ENCODE measurements at regions not wholly inside any gene's neighbourhood (a gene's known extent, or its start where the extent isn't known, plus 50 kb on each side); places are given as distances from the start of the nearest gene placed in this dataset.

GRCh38 chr6:28772480-28773381, 151.1 kb downstream of the TRIM27 start:
- Mint-ChIP-seq H3K9me3 (no peaks in the 10 kb centered on the region), H3K27ac (no peak overlapping the region; the same call in 1 of the 2 replicates), H3K4me1 (peaks cover 89% of the 10 kb centered on the region), H3K27me3 (ENCODE audit: low read depth) (peaks cover 97% of the 10 kb centered on the region), H3K4me3 (peak overlapping the region; percentile 74), H3K36me3 (no peaks in the 10 kb centered on the region)
- ChIA-PET POLR2A (no interaction called here), CTCF (interaction anchor here (0.6 to 2.9 kb wide), 22 partner anchors 9 to 871 kb away, joined by 3 to 15 read pairs (median 4); no protein-coding TSS in a partner anchor)
- DNase-seq (ENCODE audit: low spot score) (no peak), ATAC-seq (no peak; the same call in 1 of the 2 replicates)
- TF ChIP-seq GABPB1 (CRISPR knock-in tag; IDR thresholded peaks at IDR 0.05) (no peak), ZNF396 (CRISPR knock-in tag; IDR thresholded peaks at IDR 0.05; ENCODE audit: borderline replicate concordance) (no peak), SMAD4 (CRISPR knock-in tag; IDR thresholded peaks at IDR 0.05) (no peak), FOXP4 (CRISPR knock-in tag; IDR thresholded peaks at IDR 0.05) (no peak), GRHL2 (CRISPR knock-in tag; IDR thresholded peaks at IDR 0.05; ENCODE audit: insufficient replicate concordance, severe bottlenecking) (no peak), ATF1 (CRISPR knock-in tag; IDR thresholded peaks at IDR 0.05) (no peak), IRF2 (CRISPR knock-in tag; IDR thresholded peaks at IDR 0.05; ENCODE audit: borderline replicate concordance, low read depth) (no peak), E2F5 (CRISPR knock-in tag; IDR thresholded peaks at IDR 0.05) (no peak), USF2 (CRISPR knock-in tag; IDR thresholded peaks at IDR 0.05) (no peak), ZNF121 (CRISPR knock-in tag; IDR thresholded peaks at IDR 0.05) (no peak), JUN (CRISPR knock-in tag; IDR thresholded peaks at IDR 0.05) (no peak), RELA (CRISPR knock-in tag; IDR thresholded peaks at IDR 0.05; ENCODE audit: borderline replicate concordance) (no peak), HMGXB4 (CRISPR knock-in tag; IDR thresholded peaks at IDR 0.05) (no peak), AFF4 (CRISPR knock-in tag; IDR thresholded peaks at IDR 0.05; ENCODE audit: borderline replicate concordance) (no peak), ZNF317 (CRISPR knock-in tag; IDR thresholded peaks at IDR 0.05; ENCODE audit: borderline replicate concordance, low read depth) (no peak), ATF3 (CRISPR knock-in tag; conservative IDR thresholded peaks at IDR 0.05) (no peak), IRF1 (CRISPR knock-in tag; IDR thresholded peaks at IDR 0.05) (no peak), CDX4 (CRISPR knock-in tag; IDR thresholded peaks at IDR 0.05; ENCODE audit: borderline replicate concordance) (no peak), AR (CRISPR knock-in tag; IDR thresholded peaks at IDR 0.05) (no peak), MXD4 (CRISPR knock-in tag; IDR thresholded peaks at IDR 0.05; ENCODE audit: borderline replicate concordance) (no peak)

Measured in WTC11 (cell line).